GM11168 (cell line): ENCODE measurements at regions not wholly inside any gene's neighbourhood (a gene's known extent, or its start where the extent isn't known, plus 50 kb on each side); places are given as distances from the start of the nearest gene placed in this dataset.

Source experiments
- in situ Hi-C: fragments of 300-500 bp; cut with MboI; formaldehyde crosslinking; loops from one replicate; pipeline ENCODE4 v1.12.0; 2022; ENCODE audit warnings: low sequenced_read_pairs; ENCODE audit not compliant: unreplicated experiment

DNA sequence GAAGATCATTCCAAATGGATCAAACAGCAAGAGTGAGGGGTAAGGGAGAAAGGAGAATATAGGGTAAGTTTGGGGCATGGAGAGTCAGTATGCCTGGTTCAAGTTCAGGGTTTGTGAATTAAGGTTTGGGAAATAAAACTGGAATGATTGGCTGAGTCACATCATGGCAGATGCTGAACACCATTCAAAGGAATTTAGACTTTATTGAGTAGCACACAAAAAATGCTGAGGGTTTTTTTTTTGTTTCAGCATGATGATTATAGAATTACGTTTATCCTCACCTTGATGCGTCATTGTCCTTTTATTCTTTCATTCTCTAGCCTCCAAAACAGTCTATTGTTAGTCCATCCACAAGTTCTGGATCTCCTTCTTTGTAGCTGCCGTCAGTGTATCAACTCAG, 220.0 kb upstream of the UMPS start:
- in situ Hi-C loops: no loop called here

DNA sequence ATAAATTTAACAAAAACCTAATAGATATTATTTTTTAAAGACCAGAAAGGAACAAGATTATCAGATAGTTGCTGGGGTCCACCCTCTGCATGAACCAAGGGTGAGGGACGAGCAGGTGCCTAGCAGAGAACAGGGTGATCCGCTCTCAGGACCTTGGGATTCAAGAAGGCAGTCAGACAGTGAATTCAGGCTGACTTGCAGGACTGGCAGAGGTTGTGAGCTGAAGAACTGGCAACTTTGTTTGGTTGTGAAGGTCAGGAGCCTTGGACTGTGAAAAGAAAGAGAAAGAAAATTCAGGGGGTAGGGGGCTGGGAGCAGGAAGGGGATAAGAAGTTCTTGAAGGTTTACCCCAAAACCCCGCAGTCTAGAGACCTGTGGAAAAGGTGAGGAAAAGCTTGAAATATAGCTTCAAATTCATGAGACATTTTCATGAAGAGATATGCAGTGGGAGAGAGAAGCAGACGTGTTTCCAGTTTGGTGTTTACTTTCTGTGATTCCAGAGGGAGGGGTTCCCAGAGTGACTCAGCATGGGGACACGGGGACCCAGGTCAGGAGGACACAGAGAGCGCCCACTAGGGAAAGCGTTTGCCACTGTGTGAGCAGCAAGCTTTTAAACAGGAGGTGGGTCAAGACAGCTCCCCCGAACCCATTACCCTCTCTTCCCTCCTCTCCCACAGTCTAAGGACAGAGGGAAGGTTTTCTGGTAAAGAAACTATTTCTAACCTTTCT, 217.2 kb upstream of the UMPS start:
- in situ Hi-C loops: no loop called here

DNA sequence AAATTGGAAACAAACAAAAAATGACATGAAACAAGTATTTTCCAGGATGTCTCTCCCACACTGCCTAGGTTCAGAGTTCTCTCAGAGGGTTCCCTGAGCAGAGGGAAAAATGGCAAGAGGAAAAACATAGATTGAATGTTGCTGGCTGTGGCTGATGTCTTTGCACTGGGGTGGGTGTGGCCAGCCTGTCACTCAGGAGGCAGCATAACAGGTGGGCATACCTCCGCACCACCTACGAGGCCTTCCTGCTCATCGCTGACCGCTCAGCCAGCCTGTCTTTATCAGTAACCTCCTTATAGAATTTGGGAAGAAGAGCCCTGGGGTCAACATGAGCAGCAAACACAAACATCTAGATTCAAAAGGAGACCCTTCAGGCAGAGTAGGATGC, 216.6 kb upstream of the UMPS start:
- in situ Hi-C loops: no loop called here

DNA sequence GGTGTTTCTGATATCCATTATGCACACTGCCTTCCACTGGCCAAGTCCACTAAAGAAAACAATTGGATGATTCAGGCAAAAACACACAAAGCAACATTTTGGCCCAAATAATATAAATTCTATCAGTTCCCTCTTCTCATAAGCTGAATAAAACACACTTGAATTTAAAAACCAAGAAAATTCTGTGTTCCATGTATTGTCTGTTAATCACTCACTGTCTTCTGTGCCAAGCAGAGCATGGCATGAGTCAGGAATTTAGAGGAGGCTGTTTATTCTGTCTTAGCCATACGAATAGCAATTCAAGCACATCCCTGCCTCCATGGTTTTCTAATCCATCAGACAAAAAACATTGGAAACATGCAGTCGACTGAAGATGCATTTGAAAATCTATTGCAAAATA, 215.6 kb upstream of the UMPS start:
- in situ Hi-C loops: no loop called here

DNA sequence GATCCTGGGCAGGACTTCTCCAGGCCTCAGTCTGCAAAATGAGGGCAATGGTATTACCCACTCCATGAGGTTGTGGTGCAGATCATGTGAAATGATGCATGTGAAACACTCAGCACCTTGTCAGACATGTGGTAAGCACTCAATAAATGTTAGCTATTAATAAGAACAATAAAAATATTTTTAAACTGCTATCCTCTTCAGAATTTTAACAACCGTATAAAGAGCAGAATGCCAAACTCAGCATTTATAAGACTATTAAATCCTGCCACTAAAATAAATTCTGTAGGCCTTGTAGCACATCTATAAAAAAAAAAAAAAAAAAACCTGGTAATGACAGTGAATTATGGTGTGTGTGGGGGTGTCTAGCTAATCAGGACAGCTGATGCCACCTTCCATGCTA, 213.9 kb upstream of the UMPS start:
- in situ Hi-C loops: no loop called here

DNA sequence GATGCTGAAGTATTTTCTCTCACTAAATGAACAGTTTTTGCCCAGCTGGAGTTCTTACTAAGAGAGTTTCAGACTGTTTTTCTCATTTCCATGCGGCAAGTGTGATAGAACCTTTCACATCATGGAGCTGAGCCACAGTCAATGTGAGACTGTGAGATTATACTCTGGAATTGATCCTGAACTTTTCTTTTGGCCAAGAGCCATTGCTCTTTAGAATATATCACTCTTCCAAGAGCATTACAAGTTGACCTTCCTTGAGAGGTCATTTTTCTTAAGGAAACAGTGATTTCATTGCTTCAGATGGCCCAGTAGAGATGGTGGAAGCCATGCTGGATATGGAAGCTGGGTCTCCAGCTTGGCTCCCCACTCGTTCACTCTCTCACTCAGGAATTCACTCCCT, 212.9 kb upstream of the UMPS start:
- in situ Hi-C loops: no loop called here

DNA sequence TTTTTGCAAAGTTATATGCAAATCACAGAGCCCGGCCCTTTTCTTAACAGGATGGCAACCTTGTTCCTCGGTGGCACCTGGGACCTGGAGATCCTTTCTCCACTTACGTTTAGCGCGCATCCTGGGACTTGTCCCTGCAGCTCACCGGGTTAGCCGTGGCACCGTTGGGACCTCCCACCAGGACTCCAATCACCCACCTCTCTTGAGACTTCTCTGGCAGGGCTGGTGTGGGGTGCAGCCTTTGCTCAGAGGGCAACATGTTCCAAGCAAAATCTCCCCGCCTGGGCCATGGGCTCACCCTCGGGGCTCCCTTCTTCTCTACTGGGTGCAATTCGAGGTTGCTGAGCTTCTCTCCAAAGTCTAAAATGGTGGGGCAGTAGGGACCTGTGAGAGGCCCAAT, 211.9 kb upstream of the UMPS start:
- in situ Hi-C loops: no loop called here

DNA sequence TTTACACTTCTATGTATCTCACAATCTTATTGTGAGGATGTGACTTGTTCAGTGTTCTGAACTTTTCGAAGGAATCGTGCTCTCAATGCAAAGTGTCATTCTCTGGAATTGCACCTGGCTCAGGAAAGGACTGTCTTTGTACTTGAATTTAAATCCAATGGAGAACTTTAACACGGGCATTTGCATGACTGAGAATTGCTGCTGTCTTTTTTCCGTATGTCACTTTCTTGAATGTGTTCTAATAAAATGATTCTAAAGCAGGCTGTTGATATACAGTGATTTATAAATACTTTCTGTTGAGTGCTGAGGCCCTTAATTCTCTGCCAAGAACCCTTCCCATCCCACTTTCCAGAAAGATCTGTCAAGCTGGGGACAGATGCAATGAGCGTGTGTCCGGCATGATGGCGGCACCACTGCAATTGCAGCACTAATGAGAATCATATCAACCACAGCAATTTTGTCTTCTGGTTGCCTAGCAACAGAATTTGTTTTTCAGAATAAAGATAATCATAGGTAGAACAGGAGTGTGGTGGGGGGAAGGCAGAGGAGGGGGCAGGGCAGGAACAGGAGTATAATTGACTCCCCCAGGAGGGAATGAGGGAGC, 210.6 kb upstream of the UMPS start:
- in situ Hi-C loops: no loop called here

DNA sequence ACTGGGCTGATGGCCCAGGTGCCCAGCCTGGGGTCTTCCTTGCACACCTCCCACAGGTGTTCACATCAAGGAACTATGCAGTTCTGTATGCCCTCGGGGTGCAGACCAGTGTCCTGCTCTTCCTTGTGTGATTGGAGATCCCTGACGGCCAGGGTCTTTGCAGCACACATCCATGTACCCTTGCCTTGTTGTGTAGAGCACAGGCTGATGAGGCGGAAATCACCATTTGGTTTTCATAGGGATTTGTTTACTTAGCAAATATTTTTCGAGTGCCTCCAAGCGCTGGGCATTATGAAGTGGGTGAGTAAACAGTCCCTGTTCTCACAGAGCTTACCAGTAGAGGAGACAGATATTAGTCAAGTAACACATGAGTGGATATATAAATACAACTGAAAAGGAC, 209.3 kb upstream of the UMPS start:
- in situ Hi-C loops: no loop called here

DNA sequence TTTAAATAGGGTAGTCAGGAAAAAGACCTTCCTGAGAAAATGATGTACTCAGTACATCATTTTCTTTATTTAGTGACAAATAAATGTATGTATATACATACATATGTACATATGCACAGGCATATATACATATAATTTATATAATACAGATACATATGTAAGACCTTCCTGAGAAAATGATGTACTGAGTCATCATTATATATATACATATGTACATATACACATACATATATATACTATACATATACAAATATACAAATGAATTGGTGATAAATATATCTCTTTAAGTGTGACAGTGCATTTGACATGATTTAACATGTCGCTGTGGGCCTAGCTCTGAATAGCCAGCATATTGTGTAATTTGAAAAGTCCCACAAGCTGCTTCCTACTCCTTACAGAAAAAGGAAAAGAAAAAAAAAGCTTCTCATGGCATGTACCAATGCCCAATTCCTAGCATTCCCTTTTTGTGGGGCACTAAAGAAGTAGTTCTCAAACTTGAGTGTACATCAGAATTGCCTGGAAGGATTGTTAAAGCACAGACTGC, 208.1 kb upstream of the UMPS start:
- in situ Hi-C loops: no loop called here

DNA sequence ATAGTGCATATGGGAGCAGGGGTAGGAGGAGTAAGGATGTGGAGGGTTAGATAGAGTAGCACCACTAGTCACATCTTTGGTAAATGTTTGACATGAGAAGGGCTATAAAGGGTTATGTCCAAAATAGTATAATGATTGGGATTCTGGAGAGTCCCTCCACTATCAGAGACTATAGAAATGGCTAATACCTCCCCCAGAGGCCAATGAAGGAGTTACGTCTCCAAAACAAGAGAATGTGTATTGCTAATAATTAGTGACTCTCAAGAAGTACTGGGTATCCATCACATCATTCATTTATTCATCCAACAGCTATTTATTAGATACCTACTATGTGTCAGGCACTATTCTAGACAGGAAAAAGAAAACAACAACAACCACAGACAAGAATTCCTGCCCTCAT, 203.7 kb upstream of the UMPS start:
- in situ Hi-C loops: no loop called here

DNA sequence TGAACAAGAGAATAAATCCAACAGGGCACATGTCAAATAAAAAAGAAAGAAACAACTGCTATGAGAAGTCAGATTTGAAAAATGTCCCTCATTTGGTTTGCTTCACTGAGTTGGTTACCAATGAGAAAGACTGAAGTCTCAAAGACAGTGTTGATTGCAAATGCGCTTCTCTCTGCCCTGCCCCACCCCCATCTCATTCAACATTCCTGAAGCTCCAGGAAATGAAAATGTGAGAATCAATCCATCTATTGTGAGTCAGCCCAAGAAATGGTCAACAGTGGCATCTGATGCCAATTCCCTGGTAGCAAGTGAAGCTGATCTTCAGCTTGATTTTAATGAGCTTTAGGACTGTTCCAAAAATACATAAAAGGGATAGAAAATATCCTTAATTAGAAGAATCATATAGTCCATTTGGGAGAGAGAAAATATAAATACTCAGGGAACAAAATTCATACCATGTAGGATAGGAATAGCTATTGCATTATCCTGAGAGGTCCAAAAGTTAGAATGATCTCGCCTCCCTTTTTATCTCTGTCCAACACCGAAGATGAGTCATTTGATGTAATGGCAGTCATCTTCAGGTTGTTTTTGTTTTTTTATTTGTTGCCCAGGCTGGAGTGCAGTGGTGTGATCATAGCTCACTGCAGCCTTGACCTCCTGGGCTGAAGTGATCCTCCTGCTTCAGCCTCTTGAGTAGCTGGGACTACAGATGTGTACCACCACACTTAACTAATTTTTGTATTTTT, 200.3 kb upstream of the UMPS start:
- in situ Hi-C loops: no loop called here

DNA sequence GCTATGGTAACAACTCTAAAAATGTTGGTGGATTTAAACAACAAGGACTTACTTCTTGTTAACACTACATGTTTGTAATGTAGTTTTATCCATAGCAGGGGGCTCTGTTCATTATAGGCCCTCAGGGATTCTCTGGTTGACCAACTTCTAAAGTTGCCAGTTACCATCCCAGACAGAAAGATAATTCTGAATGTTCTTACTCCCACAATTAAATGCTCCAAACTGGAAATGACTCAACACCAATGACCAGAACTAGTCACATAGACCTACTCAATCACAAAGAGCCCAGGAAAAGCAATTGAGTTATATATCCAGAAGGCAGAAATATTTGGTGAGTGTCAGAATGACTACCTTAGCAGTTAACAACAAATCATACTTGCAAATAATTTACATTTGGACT, 199.3 kb upstream of the UMPS start:
- in situ Hi-C loops: no loop called here

DNA sequence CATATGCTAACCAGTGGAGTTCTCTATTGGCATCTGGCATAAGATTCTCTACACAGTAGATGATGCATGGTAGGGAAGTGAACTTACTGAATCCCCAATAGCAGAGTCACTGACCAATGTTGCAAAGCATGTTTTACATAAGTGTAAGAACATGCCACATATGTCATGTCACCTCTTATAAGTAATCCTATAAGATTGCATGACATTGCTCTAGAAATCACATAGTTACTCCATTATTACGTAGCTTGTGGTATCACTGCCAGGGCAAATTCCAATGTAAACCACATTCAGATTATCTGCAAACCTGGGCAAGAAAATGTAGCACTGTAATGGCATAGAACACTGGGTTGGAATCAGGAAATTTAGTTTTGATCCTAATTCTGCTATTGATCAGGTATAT, 198.2 kb upstream of the UMPS start:
- in situ Hi-C loops: no loop called here

DNA sequence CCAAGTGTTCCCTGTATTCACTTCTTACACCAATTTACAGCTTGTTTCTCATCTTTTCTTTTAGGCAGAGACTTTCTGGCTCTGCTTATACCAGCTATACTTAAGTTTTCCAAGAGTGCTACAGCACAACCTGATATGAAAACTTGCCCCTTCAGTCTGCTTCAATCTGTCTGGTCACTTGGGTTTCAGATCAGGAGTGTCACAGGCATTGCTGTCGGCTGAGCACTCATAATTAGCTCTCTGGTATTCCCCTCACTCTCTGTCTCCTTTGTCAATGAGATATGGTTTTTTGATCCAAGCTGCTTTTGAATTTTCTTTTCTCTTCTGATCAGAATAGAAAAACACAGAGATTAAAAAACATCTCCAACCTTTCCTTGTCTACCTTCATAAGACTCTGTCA, 194.9 kb upstream of the UMPS start:
- in situ Hi-C loops: no loop called here

DNA sequence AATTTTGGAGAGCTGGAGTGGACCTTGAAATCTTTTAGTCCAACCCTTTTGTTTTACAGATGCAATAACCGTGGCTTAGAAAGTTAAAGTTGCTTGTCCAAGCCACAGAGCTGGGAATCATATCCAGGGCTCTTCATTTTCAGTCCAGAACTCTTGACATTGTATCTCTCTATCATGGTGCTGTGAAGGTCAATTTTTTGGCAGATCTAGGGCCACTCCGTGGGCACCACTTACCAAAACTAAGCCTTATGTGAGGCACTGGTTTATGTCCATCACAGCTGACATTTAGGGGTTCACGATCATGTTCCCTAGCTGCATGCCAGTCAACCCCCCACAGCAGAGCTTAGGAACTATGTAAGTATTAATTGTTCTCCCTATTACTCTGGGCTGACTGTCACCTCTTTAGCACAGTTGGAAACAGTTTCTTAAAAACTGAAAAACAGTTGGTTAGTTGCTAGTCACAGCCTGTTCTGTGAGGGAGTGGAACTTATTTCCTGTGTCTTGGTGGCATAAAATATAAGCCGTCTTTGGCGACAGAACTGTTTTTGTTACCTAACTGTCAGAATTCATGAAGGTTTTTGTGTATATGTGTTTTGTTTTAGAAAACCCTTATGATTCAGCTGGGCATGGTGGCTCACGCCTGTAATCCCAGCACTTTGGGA, 189.6 kb upstream of the UMPS start:
- in situ Hi-C loops: no loop called here

DNA sequence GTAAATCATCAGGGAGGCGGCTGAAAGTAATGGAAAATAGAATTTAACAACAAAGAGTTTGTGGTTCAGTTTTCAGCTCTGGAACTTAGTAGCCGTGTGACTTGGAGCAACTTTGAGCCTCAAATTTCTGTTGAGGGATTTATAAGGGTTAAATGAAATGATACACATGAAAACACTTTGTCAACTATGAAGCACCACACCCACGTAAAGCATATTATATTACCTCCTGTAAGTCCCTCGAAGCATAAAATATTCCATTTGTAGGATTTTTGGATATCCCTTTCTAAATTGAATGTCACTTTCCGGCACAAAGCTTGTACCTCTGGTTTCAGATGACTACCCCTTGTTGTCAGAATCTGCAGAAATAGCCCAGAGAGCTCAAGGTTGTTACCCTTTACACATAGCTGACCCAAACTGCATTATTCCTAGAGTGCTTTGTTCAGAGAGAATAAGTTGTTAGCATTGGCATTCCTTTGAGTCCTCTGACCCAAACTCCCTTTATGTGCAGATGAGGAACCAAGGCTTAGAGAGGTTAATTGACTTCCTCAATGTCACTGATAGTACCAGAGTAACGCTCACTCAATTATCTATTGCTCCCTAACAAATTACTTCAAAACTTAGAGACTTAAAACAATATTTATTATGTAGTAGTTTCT, 187.9 kb upstream of the UMPS start:
- in situ Hi-C loops: no loop called here

DNA sequence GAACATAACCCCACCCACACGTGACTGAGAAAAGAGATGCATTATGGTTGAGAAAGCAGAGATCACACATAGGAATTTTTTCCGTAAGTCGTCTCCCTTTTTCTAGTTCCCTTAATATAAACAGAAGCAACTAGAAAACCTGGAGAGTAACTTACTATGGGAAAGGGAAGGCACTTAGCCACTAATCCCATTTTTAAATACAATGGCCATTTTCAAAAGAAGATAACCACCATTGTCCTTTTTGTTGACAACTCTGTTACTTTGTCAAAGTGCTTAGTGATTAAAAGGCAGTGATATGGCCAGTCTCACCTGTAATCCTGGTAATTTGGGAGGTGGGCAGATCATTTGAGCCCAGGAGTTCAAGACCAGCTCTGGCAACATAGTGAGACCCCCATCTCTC, 184.4 kb upstream of the UMPS start:
- in situ Hi-C loops: no loop called here

DNA sequence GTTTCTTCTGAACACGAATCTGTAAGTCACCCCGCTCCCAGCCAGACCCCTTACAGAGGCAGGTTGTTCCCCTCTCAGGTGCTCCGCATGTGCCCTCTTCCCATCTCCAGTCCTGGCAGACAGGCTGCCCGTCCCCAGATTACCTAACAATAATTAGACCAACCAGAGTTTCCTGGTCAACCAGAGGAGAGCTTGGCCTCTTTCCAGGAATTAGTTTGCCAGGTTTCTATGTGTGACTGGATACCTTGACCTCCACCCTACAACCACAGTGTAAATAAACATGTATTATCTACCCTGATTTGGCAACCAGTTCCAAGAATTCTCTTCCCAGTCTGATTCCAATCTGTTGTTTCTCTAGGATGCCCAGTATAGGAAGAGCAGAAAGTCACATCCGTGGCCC, 178.0 kb upstream of the UMPS start:
- in situ Hi-C loops: no loop called here

DNA sequence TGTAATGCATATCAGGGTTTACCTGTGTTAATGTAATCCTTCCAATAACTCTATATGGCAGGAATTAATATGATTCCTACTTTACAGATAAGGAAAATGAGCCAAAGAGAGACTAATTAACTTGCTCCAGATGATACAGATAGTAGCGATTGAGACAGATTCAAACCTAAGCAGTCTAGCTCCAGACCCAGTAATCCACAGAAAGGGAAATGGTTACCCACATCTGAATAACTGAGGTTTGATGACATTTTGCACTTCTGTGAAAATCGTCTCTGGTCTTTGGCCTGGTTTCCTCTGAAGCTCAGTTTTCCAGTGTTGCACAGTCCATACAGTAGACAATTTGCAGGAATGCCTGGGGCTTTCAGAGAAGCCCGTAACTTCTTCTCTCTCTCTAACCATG, 177.1 kb upstream of the UMPS start:
- in situ Hi-C loops: no loop called here
